HL-60 (cell line): ENCODE measurements at regions not wholly inside any gene's neighbourhood (a gene's known extent, or its start where the extent isn't known, plus 50 kb on each side); places are given as distances from the start of the nearest gene placed in this dataset.

ENCODE experiments used
- GABPA ChIP-seq: IDR thresholded peaks from 2 replicates; pipeline ENCODE4 v1.6.1; 2012; ENCODE audit warnings: low read depth
- POLR2AphosphoS5 ChIP-seq: IDR thresholded peaks from 2 replicates; pipeline ENCODE4 v1.6.1; 2012; ENCODE audit warnings: low read depth
- TF ChIP-seq, protein P1 (sequence below): IDR thresholded peaks from one replicate; pipeline ENCODE4 v1.5.1; 2011; ENCODE audit warnings: low read length, control low read depth, inconsistent platforms; ENCODE audit not compliant: insufficient read depth
- TF ChIP-seq, protein P2 (sequence below): IDR thresholded peaks from 2 replicates; pipeline ENCODE4 v1.6.1; 2012; ENCODE audit warnings: low read depth; ENCODE audit not compliant: insufficient replicate concordance

DNA sequence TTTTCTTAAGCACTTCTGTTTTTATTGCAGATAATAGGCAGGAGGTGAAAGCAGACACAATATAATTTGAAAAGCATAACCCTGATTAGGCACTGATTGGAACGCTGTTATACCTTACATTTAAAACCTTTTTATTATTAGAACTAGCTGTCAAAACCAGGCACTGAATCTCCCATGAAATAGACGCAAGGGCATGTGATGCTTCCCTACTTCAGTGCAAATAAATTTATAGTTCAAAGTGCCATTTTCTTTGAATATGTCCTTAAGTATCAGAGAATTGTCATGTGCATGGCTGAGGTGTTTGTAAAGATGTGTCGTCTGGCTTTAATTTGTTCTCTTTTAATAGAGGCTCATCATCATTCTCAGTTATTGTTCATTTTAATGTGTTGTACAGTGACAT is 386.0 kb downstream of the NR2F2 start:
- TF ChIP-seq, protein P1, sequence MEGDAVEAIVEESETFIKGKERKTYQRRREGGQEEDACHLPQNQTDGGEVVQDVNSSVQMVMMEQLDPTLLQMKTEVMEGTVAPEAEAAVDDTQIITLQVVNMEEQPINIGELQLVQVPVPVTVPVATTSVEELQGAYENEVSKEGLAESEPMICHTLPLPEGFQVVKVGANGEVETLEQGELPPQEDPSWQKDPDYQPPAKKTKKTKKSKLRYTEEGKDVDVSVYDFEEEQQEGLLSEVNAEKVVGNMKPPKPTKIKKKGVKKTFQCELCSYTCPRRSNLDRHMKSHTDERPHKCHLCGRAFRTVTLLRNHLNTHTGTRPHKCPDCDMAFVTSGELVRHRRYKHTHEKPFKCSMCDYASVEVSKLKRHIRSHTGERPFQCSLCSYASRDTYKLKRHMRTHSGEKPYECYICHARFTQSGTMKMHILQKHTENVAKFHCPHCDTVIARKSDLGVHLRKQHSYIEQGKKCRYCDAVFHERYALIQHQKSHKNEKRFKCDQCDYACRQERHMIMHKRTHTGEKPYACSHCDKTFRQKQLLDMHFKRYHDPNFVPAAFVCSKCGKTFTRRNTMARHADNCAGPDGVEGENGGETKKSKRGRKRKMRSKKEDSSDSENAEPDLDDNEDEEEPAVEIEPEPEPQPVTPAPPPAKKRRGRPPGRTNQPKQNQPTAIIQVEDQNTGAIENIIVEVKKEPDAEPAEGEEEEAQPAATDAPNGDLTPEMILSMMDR, result no peak
- TF ChIP-seq POLR2AphosphoS5 (no peak), GABPA (no peak)
- TF ChIP-seq, protein P2, sequence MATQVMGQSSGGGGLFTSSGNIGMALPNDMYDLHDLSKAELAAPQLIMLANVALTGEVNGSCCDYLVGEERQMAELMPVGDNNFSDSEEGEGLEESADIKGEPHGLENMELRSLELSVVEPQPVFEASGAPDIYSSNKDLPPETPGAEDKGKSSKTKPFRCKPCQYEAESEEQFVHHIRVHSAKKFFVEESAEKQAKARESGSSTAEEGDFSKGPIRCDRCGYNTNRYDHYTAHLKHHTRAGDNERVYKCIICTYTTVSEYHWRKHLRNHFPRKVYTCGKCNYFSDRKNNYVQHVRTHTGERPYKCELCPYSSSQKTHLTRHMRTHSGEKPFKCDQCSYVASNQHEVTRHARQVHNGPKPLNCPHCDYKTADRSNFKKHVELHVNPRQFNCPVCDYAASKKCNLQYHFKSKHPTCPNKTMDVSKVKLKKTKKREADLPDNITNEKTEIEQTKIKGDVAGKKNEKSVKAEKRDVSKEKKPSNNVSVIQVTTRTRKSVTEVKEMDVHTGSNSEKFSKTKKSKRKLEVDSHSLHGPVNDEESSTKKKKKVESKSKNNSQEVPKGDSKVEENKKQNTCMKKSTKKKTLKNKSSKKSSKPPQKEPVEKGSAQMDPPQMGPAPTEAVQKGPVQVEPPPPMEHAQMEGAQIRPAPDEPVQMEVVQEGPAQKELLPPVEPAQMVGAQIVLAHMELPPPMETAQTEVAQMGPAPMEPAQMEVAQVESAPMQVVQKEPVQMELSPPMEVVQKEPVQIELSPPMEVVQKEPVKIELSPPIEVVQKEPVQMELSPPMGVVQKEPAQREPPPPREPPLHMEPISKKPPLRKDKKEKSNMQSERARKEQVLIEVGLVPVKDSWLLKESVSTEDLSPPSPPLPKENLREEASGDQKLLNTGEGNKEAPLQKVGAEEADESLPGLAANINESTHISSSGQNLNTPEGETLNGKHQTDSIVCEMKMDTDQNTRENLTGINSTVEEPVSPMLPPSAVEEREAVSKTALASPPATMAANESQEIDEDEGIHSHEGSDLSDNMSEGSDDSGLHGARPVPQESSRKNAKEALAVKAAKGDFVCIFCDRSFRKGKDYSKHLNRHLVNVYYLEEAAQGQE, result no peak
